Right atrium auricular region (tissue), 2 donors: ENCODE measurements at regions not wholly inside any gene's neighbourhood (a gene's known extent, or its start where the extent isn't known, plus 50 kb on each side); places are given as distances from the start of the nearest gene placed in this dataset.
"Not testable (repeated sequence)": the region's sequence is repeated elsewhere in the genome, so short reads cannot be mapped to it uniquely, and the experiment has no call there.

Source experiments
- DNase-seq: peaks from one replicate; pipeline ENCODE4 v3.0.0-alpha.2; 2019; ENCODE audit warnings: low spot score
- H3K27ac ChIP-seq, 2 donors: fragments of 200-600 bp; sonication (generic); 1 replicate in 1 of 2; 2 replicates in 1 of 2; pipeline ENCODE4 v1.5.1; 2016 to 2019
- H3K27me3 ChIP-seq, 2 donors: fragments of 200-600 bp; sonication (generic); one replicate each; pipeline versions ENCODE4 v1.5.1 to v1.6.0; 2017 to 2019
- H3K36me3 ChIP-seq: fragments of 200-600 bp; sonication (generic); one replicate; pipeline ENCODE4 v1.5.1; 2016
- H3K4me1 ChIP-seq, 2 donors: fragments of 200-600 bp; sonication (generic); one replicate each; pipeline versions ENCODE4 v1.5.1 to v1.6.0; 2017 to 2019
- H3K4me3 ChIP-seq, 2 donors: fragments of 200-600 bp; sonication (generic); 1 replicate in 1 of 2; 2 replicates in 1 of 2; pipeline ENCODE4 v1.5.1; 2017 to 2019; ENCODE audit warnings: mild to moderate bottlenecking in 1 of 2, moderate library complexity in 1 of 2
- H3K9me3 ChIP-seq, 2 donors: fragments of 200-600 bp; sonication (generic); one replicate each; pipeline ENCODE4 v1.5.1; 2019
- TF ChIP-seq, protein P1 (sequence below), 2 donors: fragments of 200-600 bp; sonication (generic); IDR thresholded peaks; one replicate each; pipeline ENCODE4 v1.5.1; 2019; ENCODE audit warnings: antibody characterized with exemption in 2 of 2

DNA sequence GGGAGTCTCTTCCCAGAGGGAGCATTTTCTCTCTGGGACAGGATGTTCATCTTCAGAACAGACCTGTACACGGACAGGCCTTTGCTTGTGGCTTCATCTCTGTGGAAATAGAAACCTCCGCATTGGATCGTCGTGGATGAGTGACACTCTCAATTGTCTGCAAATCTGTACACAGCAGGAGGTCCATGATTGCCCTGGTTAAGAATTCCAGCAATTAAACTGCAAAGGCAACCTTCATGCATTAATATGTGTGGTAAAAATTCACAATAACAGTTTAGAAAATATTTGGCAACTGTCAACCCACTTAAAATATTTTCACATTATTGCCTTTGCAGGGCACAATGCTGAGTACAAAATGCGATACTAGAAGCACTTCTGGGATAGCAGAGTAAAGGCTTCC lies 149.8 kb upstream of the SFSWAP start:
- Histone ChIP-seq H3K27me3 (no peaks in the 10 kb centered on the region), H3K27ac (no peak overlapping the region), H3K9me3 (no peaks in the 10 kb centered on the region), H3K36me3 (no peaks in the 10 kb centered on the region), H3K4me3 (no peak overlapping the region), H3K4me1 (no peaks in the 10 kb centered on the region)
- TF ChIP-seq, protein P1, sequence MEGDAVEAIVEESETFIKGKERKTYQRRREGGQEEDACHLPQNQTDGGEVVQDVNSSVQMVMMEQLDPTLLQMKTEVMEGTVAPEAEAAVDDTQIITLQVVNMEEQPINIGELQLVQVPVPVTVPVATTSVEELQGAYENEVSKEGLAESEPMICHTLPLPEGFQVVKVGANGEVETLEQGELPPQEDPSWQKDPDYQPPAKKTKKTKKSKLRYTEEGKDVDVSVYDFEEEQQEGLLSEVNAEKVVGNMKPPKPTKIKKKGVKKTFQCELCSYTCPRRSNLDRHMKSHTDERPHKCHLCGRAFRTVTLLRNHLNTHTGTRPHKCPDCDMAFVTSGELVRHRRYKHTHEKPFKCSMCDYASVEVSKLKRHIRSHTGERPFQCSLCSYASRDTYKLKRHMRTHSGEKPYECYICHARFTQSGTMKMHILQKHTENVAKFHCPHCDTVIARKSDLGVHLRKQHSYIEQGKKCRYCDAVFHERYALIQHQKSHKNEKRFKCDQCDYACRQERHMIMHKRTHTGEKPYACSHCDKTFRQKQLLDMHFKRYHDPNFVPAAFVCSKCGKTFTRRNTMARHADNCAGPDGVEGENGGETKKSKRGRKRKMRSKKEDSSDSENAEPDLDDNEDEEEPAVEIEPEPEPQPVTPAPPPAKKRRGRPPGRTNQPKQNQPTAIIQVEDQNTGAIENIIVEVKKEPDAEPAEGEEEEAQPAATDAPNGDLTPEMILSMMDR (IDR thresholded peaks at IDR 0.05), result no peak
- no peak for DNase-seq

GRCh38 chr12:131561891-131562684 lies 148.8 kb upstream of the SFSWAP start:
- H3K27ac ChIP-seq, result no peak overlapping the region
- no peak for DNase-seq
- no peaks in the 10 kb centered on the region for H3K9me3 ChIP-seq
- no peaks in the 10 kb centered on the region for H3K36me3 ChIP-seq
- no peaks in the 10 kb centered on the region for H3K4me1 ChIP-seq
- H3K27me3 ChIP-seq, result no peaks in the 10 kb centered on the region
- H3K4me3 ChIP-seq, result no peak overlapping the region
- TF ChIP-seq, protein P1 (IDR thresholded peaks at IDR 0.05), result no peak

- H3K4me3 ChIP-seq, H3K9me3 ChIP-seq, H3K36me3 ChIP-seq, DNase-seq, H3K27ac ChIP-seq, H3K4me1 ChIP-seq, H3K27me3 ChIP-seq: not testable (repeated sequence)
Observed at GRCh38 chr12:131564138-131564727, 146.7 kb upstream of the SFSWAP start.

- Histone ChIP-seq H3K36me3 (no peaks in the 10 kb centered on the region), H3K4me3 (no peak overlapping the region), H3K27me3 (no peaks in the 10 kb centered on the region), H3K27ac (no peak overlapping the region), H3K9me3 (no peaks in the 10 kb centered on the region), H3K4me1 (no peaks in the 10 kb centered on the region)
- TF ChIP-seq, protein P1 (IDR thresholded peaks at IDR 0.05), result no peak
- DNase-seq, result no peak
Observed at GRCh38 chr12:131564845-131565244, 146.0 kb upstream of the SFSWAP start.

- Histone ChIP-seq H3K27ac (no peak overlapping the region), H3K4me1 (no peaks in the 10 kb centered on the region), H3K27me3 (no peaks in the 10 kb centered on the region), H3K36me3 (no peaks in the 10 kb centered on the region), H3K9me3 (no peaks in the 10 kb centered on the region), H3K4me3 (no peak overlapping the region)
- DNase-seq, result no peak
- TF ChIP-seq, protein P1 (IDR thresholded peaks at IDR 0.05), result no peak
Observed at GRCh38 chr12:131565267-131566015, 145.4 kb upstream of the SFSWAP start.

DNA sequence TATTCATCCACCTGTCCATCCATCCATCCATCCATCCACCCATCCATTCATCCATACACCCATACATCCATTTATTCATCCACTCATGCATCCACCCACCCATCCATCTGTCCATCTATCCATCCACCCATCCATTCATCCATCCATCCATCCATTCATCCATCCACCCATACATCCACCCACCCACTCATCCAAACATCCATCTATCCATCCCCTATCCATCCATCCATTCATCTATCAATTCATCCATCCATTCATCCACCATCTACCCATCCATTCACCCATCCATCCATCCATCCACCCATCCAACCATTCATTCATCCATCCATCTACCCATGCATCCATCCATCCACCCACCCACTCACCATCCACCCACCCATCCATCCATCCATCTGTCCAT lies 142.6 kb upstream of the SFSWAP start:
- Histone ChIP-seq H3K9me3 (no peaks in the 10 kb centered on the region), H3K27me3 (no peaks in the 10 kb centered on the region), H3K4me1 (no peaks in the 10 kb centered on the region), H3K36me3 (no peaks in the 10 kb centered on the region), H3K27ac (no peak overlapping the region), H3K4me3 (no peak overlapping the region)
- no peak for DNase-seq
- TF ChIP-seq, protein P1 (IDR thresholded peaks at IDR 0.05), result no peak
